Natural killer cell (primary cell): ENCODE measurements at regions not wholly inside any gene's neighbourhood (a gene's known extent, or its start where the extent isn't known, plus 50 kb on each side); places are given as distances from the start of the nearest gene placed in this dataset.

ENCODE experiments used
- ATAC-seq, 3 donors: fragments of 150-1000 bp in 2 of 3; fragments of 200-7000 bp in 1 of 3; cut with Tn5 transposase; 1 replicate in 1 of 3; 2 replicates in 2 of 3; pipeline ENCODE4 v1.10.0; 2021; ENCODE audit warnings: mild to moderate bottlenecking in 2 of 3, moderate library complexity in 2 of 3
- DNase-seq, 2 donors: peaks; one replicate each; pipeline versions ENCODE4 v3.0.0 to v3.0.0-alpha.2; 2013 to 2021; ENCODE audit warnings: mixed read lengths in 1 of 2
- H3K27ac ChIP-seq: one replicate; pipeline ENCODE4 v1.5.1; 2013; ENCODE audit warnings: mild to moderate bottlenecking, low read length
- H3K27me3 ChIP-seq: one replicate; pipeline ENCODE4 v1.6.1; 2013; ENCODE audit warnings: low read length; ENCODE audit not compliant: control insufficient read depth, insufficient read depth
- H3K36me3 ChIP-seq: one replicate; pipeline ENCODE4 v1.6.1; 2013; ENCODE audit warnings: low read length; ENCODE audit not compliant: control insufficient read depth, insufficient read depth
- H3K4me1 ChIP-seq: one replicate; pipeline ENCODE4 v1.6.1; 2013; ENCODE audit warnings: low read length; ENCODE audit not compliant: control insufficient read depth, insufficient read depth
- H3K4me3 ChIP-seq: one replicate; pipeline ENCODE4 v1.5.1; 2013; ENCODE audit warnings: low read length
- H3K9me3 ChIP-seq: one replicate; pipeline ENCODE4 v1.6.1; 2013; ENCODE audit warnings: low read length; ENCODE audit not compliant: control insufficient read depth, insufficient read depth
- H3K27ac Mint-ChIP-seq, 2 donors: one replicate each; pipeline ENCODE4 v1.8.0; 2022; ENCODE audit warnings: mild to moderate bottlenecking in 2 of 2, mixed read lengths in 2 of 2, moderate library complexity in 1 of 2
- H3K27me3 Mint-ChIP-seq, 2 donors: one replicate each; pipeline ENCODE4 v1.8.0; 2022; ENCODE audit warnings: low read depth in 2 of 2, mixed read lengths in 2 of 2
- H3K36me3 Mint-ChIP-seq: one replicate; pipeline ENCODE4 v1.8.0; 2022; ENCODE audit warnings: mixed read lengths
- H3K4me1 Mint-ChIP-seq, 2 donors: one replicate each; pipeline ENCODE4 v1.8.0; 2022; ENCODE audit warnings: mixed read lengths in 2 of 2
- H3K4me3 Mint-ChIP-seq: one replicate; pipeline ENCODE4 v1.8.0; 2022; ENCODE audit warnings: mild to moderate bottlenecking, moderate library complexity, mixed read lengths
- H3K9me3 Mint-ChIP-seq, 2 donors: one replicate each; pipeline ENCODE4 v1.8.0; 2022; ENCODE audit warnings: mixed read lengths in 2 of 2
- CTCF ChIP-seq: fragments of 200-600 bp; IDR thresholded peaks from one replicate; pipeline ENCODE4 v1.8.0; 2022; ENCODE audit warnings: antibody characterized with exemption
- WGBS: methylation state at CpG from one replicate; pipeline ENCODE4 v1.1.7; 2013; ENCODE audit warnings: missing lambda C conversion rate; ENCODE audit not compliant: insufficient coverage; 5-methylcytosine and 5-hydroxymethylcytosine counted together
- intact Hi-C: fragments of 100-400 bp; cut with micrococcal nuclease; formaldehyde crosslinking; loops from one replicate; pipeline ENCODE4 v1.14.2; 2022

- 95% methylated on average over 2 of the region's 3 CpGs for WGBS
- Histone ChIP-seq H3K36me3 (no peaks in the 10 kb centered on the region), H3K4me3 (no peak overlapping the region), H3K27me3 (no peaks in the 10 kb centered on the region), H3K9me3 (no peaks in the 10 kb centered on the region), H3K4me1 (no peaks in the 10 kb centered on the region), H3K27ac (no peak overlapping the region)
- no peak overlapping the region for H3K27ac Mint-ChIP-seq
- H3K4me1 Mint-ChIP-seq = no peaks in the 10 kb centered on the region
- TF ChIP-seq CTCF = no peak
- no peak for ATAC-seq
- no peaks in the 10 kb centered on the region for H3K36me3 Mint-ChIP-seq
- H3K27me3 Mint-ChIP-seq = no peaks in the 10 kb centered on the region
- DNase-seq = no peak
- H3K4me3 Mint-ChIP-seq = no peak overlapping the region
- peaks cover 14 to 19% of the 10 kb centered on the region in 2 donors for H3K9me3 Mint-ChIP-seq
- intact Hi-C loops = no loop called here
Observed at GRCh38 chr4:19689511-19689910, 562.2 kb upstream of the SLIT2 start.

- no peaks in the 10 kb centered on the region for H3K36me3 Mint-ChIP-seq
- ATAC-seq (no peak), DNase-seq (no peak)
- Histone ChIP-seq H3K27me3 (no peaks in the 10 kb centered on the region), H3K36me3 (no peaks in the 10 kb centered on the region), H3K9me3 (no peaks in the 10 kb centered on the region), H3K4me3 (no peak overlapping the region), H3K27ac (no peak overlapping the region), H3K4me1 (no peaks in the 10 kb centered on the region)
- H3K4me3 Mint-ChIP-seq = no peak overlapping the region
- no peaks in the 10 kb centered on the region for H3K4me1 Mint-ChIP-seq
- no peak for TF ChIP-seq CTCF
- intact Hi-C loops = no loop called here
- no peak overlapping the region for H3K27ac Mint-ChIP-seq
- H3K27me3 Mint-ChIP-seq = no peaks in the 10 kb centered on the region
- peaks cover 16 to 20% of the 10 kb centered on the region in 2 donors for H3K9me3 Mint-ChIP-seq
Observed at GRCh38 chr4:19686456-19686855, 565.2 kb upstream of the SLIT2 start.

GRCh38 chr4:19684084-19684483, 567.6 kb upstream of the SLIT2 start:
- ATAC-seq (no peak), DNase-seq (no peak)
- WGBS = 65% methylated on average over 6 of the region's 7 CpGs
- no peak overlapping the region for H3K27ac Mint-ChIP-seq
- H3K4me1 Mint-ChIP-seq = no peaks in the 10 kb centered on the region
- no peaks in the 10 kb centered on the region for H3K36me3 ChIP-seq
- H3K27ac ChIP-seq = no peak overlapping the region
- no peaks in the 10 kb centered on the region for H3K27me3 Mint-ChIP-seq
- H3K4me3 Mint-ChIP-seq = no peak overlapping the region
- TF ChIP-seq CTCF = no peak
- H3K36me3 Mint-ChIP-seq = no peaks in the 10 kb centered on the region
- intact Hi-C loops = no loop called here
- no peaks in the 10 kb centered on the region for H3K27me3 ChIP-seq
- no peaks in the 10 kb centered on the region for H3K9me3 ChIP-seq
- no peaks in the 10 kb centered on the region for H3K4me1 ChIP-seq
- no peak overlapping the region for H3K4me3 ChIP-seq
- peaks cover 11 to 20% of the 10 kb centered on the region in 2 donors for H3K9me3 Mint-ChIP-seq

GRCh38 chr4:19683426-19683825, 568.3 kb upstream of the SLIT2 start:
- no peak overlapping the region for H3K27ac Mint-ChIP-seq
- no peak overlapping the region for H3K4me3 Mint-ChIP-seq
- 49% methylated on average over 4 of the region's 4 CpGs for WGBS
- H3K4me1 Mint-ChIP-seq = no peaks in the 10 kb centered on the region
- H3K4me1 ChIP-seq = no peaks in the 10 kb centered on the region
- no peak for DNase-seq
- no peaks in the 10 kb centered on the region for H3K27me3 ChIP-seq
- TF ChIP-seq CTCF = no peak
- H3K4me3 ChIP-seq = no peak overlapping the region
- H3K9me3 Mint-ChIP-seq = peaks cover 9 to 20% of the 10 kb centered on the region in 2 donors
- no peaks in the 10 kb centered on the region for H3K36me3 Mint-ChIP-seq
- intact Hi-C loops = no loop called here
- H3K36me3 ChIP-seq = no peaks in the 10 kb centered on the region
- no peaks in the 10 kb centered on the region for H3K9me3 ChIP-seq
- H3K27ac ChIP-seq = no peak overlapping the region
- H3K27me3 Mint-ChIP-seq = no peaks in the 10 kb centered on the region
- ATAC-seq = no peak
